22Rv1 (cell line): ENCODE measurements at regions not wholly inside any gene's neighbourhood (a gene's known extent, or its start where the extent isn't known, plus 50 kb on each side); places are given as distances from the start of the nearest gene placed in this dataset.

Source experiments
- ZFX ChIP-seq: fragments of 450-650 bp; IDR thresholded peaks from 2 replicates; pipeline ENCODE4 v1.6.1; 2017; ENCODE audit warnings: antibody characterized with exemption, borderline replicate concordance
- TF ChIP-seq, protein P1 (sequence below): fragments of 450-650 bp; IDR thresholded peaks from 2 replicates; pipeline ENCODE4 v1.5.1; 2017; ENCODE audit warnings: mild to moderate bottlenecking

- TF ChIP-seq, protein P1, sequence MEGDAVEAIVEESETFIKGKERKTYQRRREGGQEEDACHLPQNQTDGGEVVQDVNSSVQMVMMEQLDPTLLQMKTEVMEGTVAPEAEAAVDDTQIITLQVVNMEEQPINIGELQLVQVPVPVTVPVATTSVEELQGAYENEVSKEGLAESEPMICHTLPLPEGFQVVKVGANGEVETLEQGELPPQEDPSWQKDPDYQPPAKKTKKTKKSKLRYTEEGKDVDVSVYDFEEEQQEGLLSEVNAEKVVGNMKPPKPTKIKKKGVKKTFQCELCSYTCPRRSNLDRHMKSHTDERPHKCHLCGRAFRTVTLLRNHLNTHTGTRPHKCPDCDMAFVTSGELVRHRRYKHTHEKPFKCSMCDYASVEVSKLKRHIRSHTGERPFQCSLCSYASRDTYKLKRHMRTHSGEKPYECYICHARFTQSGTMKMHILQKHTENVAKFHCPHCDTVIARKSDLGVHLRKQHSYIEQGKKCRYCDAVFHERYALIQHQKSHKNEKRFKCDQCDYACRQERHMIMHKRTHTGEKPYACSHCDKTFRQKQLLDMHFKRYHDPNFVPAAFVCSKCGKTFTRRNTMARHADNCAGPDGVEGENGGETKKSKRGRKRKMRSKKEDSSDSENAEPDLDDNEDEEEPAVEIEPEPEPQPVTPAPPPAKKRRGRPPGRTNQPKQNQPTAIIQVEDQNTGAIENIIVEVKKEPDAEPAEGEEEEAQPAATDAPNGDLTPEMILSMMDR, result no peak
- no peak for TF ChIP-seq ZFX
Observed at GRCh38 chr16:6211644-6212043, 1114.0 kb upstream of the EEF2KMT start.
